Neuronal stem cell (in vitro differentiated cells): ENCODE measurements at regions not wholly inside any gene's neighbourhood (a gene's known extent, or its start where the extent isn't known, plus 50 kb on each side); places are given as distances from the start of the nearest gene placed in this dataset.
"Not testable (repeated sequence)": the region's sequence is repeated elsewhere in the genome, so short reads cannot be mapped to it uniquely, and the experiment has no call there.

ENCODE experiments used
- DNase-seq: peaks from one replicate; pipeline ENCODE4 v3.0.0-alpha.2; 2013; ENCODE audit warnings: low spot score
- H2AFZ ChIP-seq: one replicate; pipeline ENCODE4 v1.6.1; 2013; ENCODE audit warnings: mild to moderate bottlenecking, low read length, inconsistent platforms
- H2AK5ac ChIP-seq: 2 replicates; pipeline ENCODE4 v1.6.1; 2013; ENCODE audit warnings: low read depth, mild to moderate bottlenecking, inconsistent platforms, low read length, moderate library complexity, mixed read lengths
- H2BK120ac ChIP-seq: 2 replicates; pipeline ENCODE4 v1.6.1; 2013; ENCODE audit warnings: low read depth, mild to moderate bottlenecking, inconsistent platforms, low read length, moderate library complexity, mixed read lengths
- H2BK12ac ChIP-seq: one replicate; pipeline ENCODE4 v1.6.1; 2013; ENCODE audit warnings: low read length, inconsistent platforms
- H2BK15ac ChIP-seq: 2 replicates; pipeline ENCODE4 v1.6.1; 2013; ENCODE audit warnings: mild to moderate bottlenecking, low read length, inconsistent platforms, mixed read lengths
- H2BK5ac ChIP-seq: one replicate; pipeline ENCODE4 v1.6.1; 2013; ENCODE audit warnings: inconsistent platforms, mild to moderate bottlenecking, low read length, moderate library complexity
- H3K14ac ChIP-seq: one replicate; pipeline ENCODE4 v1.6.1; 2013; ENCODE audit warnings: low read length, inconsistent platforms
- H3K18ac ChIP-seq: 2 replicates; pipeline ENCODE4 v1.6.1; 2013; ENCODE audit warnings: low read length, inconsistent platforms
- H3K23ac ChIP-seq: 2 replicates; pipeline ENCODE4 v1.6.1; 2013; ENCODE audit warnings: low read depth, mild to moderate bottlenecking, mixed read lengths, low read length, inconsistent platforms; ENCODE audit not compliant: poor library complexity
- H3K27ac ChIP-seq: replicated peaks from 3 replicates; pipeline ENCODE4 v1.5.1; 2013; ENCODE audit warnings: low read length, inconsistent platforms
- H3K27me3 ChIP-seq, 3 experiments: 2 replicates each; pipeline ENCODE4 v1.6.1; 2013; ENCODE audit warnings: low read length in 3 of 3, mild to moderate bottlenecking in 2 of 3, inconsistent platforms in 1 of 3, low read depth in 1 of 3, mixed read lengths in 1 of 3, moderate library complexity in 1 of 3; ENCODE audit not compliant: control insufficient read depth in 3 of 3, insufficient read depth in 3 of 3
- H3K36me3 ChIP-seq, 2 donors: replicated peaks in 1 of 2; 2 replicates each; pipeline ENCODE4 v1.6.1; 2013; ENCODE audit warnings: low read length in 2 of 2; ENCODE audit not compliant: control insufficient read depth in 2 of 2, insufficient read depth in 2 of 2
- H3K4ac ChIP-seq: 2 replicates; pipeline ENCODE4 v1.6.1; 2013; ENCODE audit warnings: inconsistent platforms, mild to moderate bottlenecking, low read length, moderate library complexity
- H3K4me1 ChIP-seq, 2 donors: 1 replicate in 1 of 2; 2 replicates in 1 of 2; pipeline ENCODE4 v1.6.1; 2013; ENCODE audit warnings: low read length in 2 of 2, low read depth in 1 of 2; ENCODE audit not compliant: control insufficient read depth in 2 of 2, insufficient read depth in 1 of 2
- H3K4me2 ChIP-seq: one replicate; pipeline ENCODE4 v1.6.1; 2013; ENCODE audit warnings: mild to moderate bottlenecking, low read length, inconsistent platforms; ENCODE audit not compliant: insufficient read depth, poor library complexity, severe bottlenecking
- H3K4me3 ChIP-seq, 2 donors: 2 replicates each; pipeline ENCODE4 v1.5.1; 2013; ENCODE audit warnings: low read length in 2 of 2, mild to moderate bottlenecking in 2 of 2, inconsistent platforms in 1 of 2, moderate library complexity in 1 of 2
- H3K79me1 ChIP-seq: one replicate; pipeline ENCODE4 v1.6.1; 2013; ENCODE audit warnings: low read depth, mild to moderate bottlenecking, inconsistent platforms, low read length, moderate library complexity
- H3K9ac ChIP-seq: one replicate; pipeline ENCODE4 v1.6.1; 2013; ENCODE audit warnings: mild to moderate bottlenecking, low read depth, low read length, inconsistent platforms; ENCODE audit not compliant: poor library complexity
- H3K9me3 ChIP-seq, 2 donors: replicated peaks in 1 of 2; 2 replicates each; pipeline versions ENCODE3 to v1.6.1; 2013; ENCODE audit warnings: low read length in 2 of 2, mild to moderate bottlenecking in 2 of 2, inconsistent platforms in 1 of 2, low read depth in 1 of 2, mixed read lengths in 1 of 2, moderate library complexity in 1 of 2; ENCODE audit not compliant: control insufficient read depth in 2 of 2, insufficient read depth in 1 of 2
- H4K8ac ChIP-seq: one replicate; pipeline ENCODE4 v1.6.1; 2013; ENCODE audit warnings: low read depth, mild to moderate bottlenecking, inconsistent platforms, low read length, moderate library complexity
- H4K91ac ChIP-seq: one replicate; pipeline ENCODE4 v1.6.1; 2013; ENCODE audit warnings: low read length, low read depth, mild to moderate bottlenecking, inconsistent platforms; ENCODE audit not compliant: poor library complexity
- WGBS, 2 donors: extraction: QIAGEN DNeasy Blood & Tissue Kit; methylation state at CpG; one replicate each; pipeline ENCODE4 v1.1.7; 2013; ENCODE audit warnings: missing lambda C conversion rate in 2 of 2, mixed read lengths in 1 of 2; ENCODE audit not compliant: insufficient read length in 2 of 2, insufficient replicate concordance in 1 of 2; ENCODE audit errors: extremely low coverage in 2 of 2; 5-methylcytosine and 5-hydroxymethylcytosine counted together

DNA sequence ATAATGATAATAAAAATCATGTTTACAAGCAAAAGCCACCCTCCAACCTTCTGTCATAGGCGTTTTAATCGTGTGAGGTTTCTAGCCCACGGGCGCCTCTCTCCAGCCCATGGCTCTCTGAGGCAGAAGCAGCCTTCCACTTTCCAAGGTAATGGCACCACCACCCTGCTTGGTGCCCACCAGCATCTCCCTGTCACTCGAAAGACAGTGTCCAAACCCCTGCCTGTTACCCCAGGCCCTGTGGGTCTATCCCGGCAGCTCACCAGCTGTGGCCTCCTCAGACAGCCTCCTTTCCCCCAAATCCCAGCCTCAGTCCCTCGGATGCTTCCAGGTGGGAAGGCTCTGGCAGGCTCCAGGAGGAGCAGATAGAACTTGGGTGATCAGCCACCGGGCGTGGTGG is 123.8 kb upstream of the LPCAT1 start:
- H2BK5ac ChIP-seq, result no peak overlapping the region
- H3K18ac ChIP-seq, result peak overlapping the region; percentile 57
- H3K36me3 ChIP-seq, result no peaks in the 10 kb centered on the region
- H3K4ac ChIP-seq, result no peak overlapping the region
- H3K4me3 ChIP-seq, result no peak overlapping the region
- H3K27ac ChIP-seq, result no peak overlapping the region
- H3K23ac ChIP-seq, result no peak overlapping the region
- H4K8ac ChIP-seq, result no peak overlapping the region
- peaks cover 5 to 34% (median 31%) of the 10 kb centered on the region in 3 experiments for H3K27me3 ChIP-seq
- H2BK15ac ChIP-seq, result no peak overlapping the region
- no peak overlapping the region for H4K91ac ChIP-seq
- H3K4me1 ChIP-seq, result peaks cover 0 to 3% of the 10 kb centered on the region in 2 donors
- DNase-seq, result no peak
- H2AFZ ChIP-seq, result no peak overlapping the region
- H3K9ac ChIP-seq, result no peak overlapping the region
- no peak overlapping the region for H2AK5ac ChIP-seq
- no peaks in the 10 kb centered on the region for H3K9me3 ChIP-seq
- H3K79me1 ChIP-seq, result no peaks in the 10 kb centered on the region
- no CpG with 5 or more reads among the region's 9 CpGs for WGBS, 2 donors
- H3K14ac ChIP-seq, result no peak overlapping the region
- no peak overlapping the region for H3K4me2 ChIP-seq
- H2BK120ac ChIP-seq, result no peak overlapping the region
- H2BK12ac ChIP-seq, result peak overlapping the region; percentile 41

DNA sequence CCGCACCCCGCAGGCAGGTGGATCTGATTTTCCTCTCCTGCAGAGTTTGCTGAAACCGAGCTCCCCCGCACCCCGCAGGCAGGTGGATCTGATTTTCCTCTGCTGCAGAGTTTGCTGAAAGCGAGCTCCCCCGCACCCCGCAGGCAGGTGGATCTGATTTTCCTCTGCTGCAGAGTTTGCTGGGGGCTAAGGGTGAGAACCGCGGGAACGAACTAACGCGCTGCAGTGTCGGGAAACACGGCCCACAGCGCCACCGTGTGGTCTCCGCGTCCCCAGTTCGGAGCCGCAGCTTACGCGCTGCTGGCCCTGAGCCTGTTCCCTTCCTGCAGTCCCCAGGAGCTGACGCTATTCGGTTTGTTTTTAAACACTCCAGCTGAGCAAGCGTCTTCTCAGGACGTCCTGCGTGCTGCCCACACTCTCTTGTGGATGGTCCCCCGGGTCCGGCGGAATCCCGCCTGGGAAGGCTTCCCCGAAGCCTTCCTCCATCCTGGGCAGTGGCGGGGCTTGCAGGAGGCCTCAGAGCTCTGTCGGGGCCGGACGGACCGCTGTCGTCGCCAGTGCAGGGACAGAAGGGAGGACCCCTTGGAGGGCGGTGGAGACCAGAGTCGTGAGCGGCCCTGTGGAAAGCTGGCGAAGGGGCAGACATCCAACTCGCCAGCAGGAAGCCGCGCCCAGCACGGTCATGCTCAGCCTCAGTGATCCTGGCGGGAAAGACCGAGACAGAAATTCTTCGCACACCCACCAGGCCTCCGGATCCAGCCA is 121.2 kb upstream of the LPCAT1 start:
- Histone ChIP-seq H3K4ac (no peak overlapping the region), H2BK120ac (no peak overlapping the region), H3K23ac (peak overlapping the region; percentile 73), H3K27me3 (peaks cover 5 to 29% (median 23%) of the 10 kb centered on the region in 3 experiments), H2BK5ac (no peak overlapping the region), H3K18ac (peak overlapping the region; percentile 44), H3K9me3 (no peaks in the 10 kb centered on the region), H2AFZ (peak overlapping the region; percentile 90), H2AK5ac (no peak overlapping the region), H2BK15ac (no peak overlapping the region), H3K14ac (peak overlapping the region; percentile 63), H3K9ac (peak overlapping the region; percentile 64), H4K8ac (no peak overlapping the region), H3K36me3 (no peaks in the 10 kb centered on the region), H3K79me1 (no peaks in the 10 kb centered on the region), H3K4me2 (peak overlapping the region; percentile 83), H2BK12ac (no peak overlapping the region), H3K4me3 (peak overlapping the region; percentile 10 to 31), H3K4me1 (peaks cover 0 to 3% of the 10 kb centered on the region in 2 donors), H4K91ac (no peak overlapping the region), H3K27ac (no peak overlapping the region)
- no CpG with 5 or more reads among the region's 52 CpGs for WGBS, 2 donors
- DNase-seq, result peak; percentile 82

DNA sequence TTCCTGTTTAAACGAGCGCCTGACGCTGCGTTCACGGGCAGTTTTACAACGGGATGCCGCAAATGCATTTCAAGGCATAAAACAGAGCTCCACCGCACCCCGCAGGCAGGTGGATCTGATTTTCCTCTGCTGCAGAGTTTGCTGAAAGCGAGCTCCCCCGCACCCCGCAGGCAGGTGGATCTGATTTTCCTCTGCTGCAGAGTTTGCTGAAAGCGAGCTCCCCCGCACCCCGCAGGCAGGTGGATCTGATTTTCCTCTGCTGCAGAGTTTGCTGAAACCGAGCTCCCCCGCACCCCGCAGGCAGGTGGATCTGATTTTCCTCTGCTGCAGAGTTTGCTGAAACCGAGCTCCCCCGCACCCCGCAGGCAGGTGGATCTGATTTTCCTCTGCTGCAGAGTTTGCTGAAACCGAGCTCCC is 120.6 kb upstream of the LPCAT1 start:
- not testable (repeated sequence) for H3K23ac ChIP-seq, H3K9me3 ChIP-seq, H3K4ac ChIP-seq, H2BK12ac ChIP-seq, H3K4me2 ChIP-seq, H3K14ac ChIP-seq, H3K36me3 ChIP-seq, H2AFZ ChIP-seq, H4K91ac ChIP-seq, H3K4me1 ChIP-seq, H2BK5ac ChIP-seq, H2BK120ac ChIP-seq, H2AK5ac ChIP-seq, H3K79me1 ChIP-seq, H2BK15ac ChIP-seq, H4K8ac ChIP-seq, H3K9ac ChIP-seq, H3K27ac ChIP-seq, H3K18ac ChIP-seq, DNase-seq, H3K4me3 ChIP-seq
- no CpG with 5 or more reads among the region's 22 CpGs for WGBS, 2 donors
- peaks cover 5 to 33% (median 23%) of the 10 kb centered on the region in 3 experiments for H3K27me3 ChIP-seq

DNA sequence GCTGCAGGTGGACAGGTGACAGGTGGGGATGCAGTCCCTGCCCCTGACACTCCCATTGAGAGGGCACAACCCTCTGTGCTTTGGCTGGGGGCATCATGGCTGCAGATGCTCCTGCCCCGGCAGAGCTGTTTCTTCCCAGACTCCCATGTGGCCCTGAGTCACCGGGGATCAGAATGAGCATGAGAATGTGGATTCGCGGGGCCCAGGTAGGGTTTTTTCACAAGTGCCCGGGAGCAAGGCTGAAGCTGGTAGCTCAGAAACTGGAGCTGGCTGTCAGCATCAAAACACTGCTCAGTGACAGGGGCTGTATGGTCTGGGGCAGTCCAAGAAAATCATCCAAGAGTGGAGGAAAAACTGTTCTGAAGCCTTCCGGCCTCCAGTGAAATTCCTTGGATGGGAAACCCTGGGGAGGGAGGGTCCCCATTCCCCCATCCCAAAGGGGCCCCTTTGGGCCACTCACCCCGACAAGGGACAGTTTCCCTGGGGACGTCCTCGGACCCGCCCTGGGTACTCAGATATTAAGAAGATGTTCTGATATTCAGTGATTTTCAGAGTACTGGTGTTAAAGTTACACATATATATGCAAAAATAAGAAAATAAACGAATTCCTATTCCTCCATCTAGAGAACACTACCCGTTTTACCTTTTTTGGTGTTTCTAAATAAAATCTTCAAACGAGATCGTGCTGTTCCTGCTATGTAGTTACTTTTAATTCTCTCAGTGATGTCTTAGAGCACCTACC is 120.1 kb upstream of the LPCAT1 start:
- no peak overlapping the region for H2AFZ ChIP-seq
- no peak overlapping the region for H3K4me2 ChIP-seq
- no peak overlapping the region for H3K4me3 ChIP-seq
- WGBS, 2 donors, result no CpG with 5 or more reads among the region's 14 CpGs
- H3K27me3 ChIP-seq, result peaks cover 5 to 36% (median 23%) of the 10 kb centered on the region in 3 experiments
- no peaks in the 10 kb centered on the region for H3K36me3 ChIP-seq
- H3K14ac ChIP-seq, result no peak overlapping the region
- peaks cover 0 to 3% of the 10 kb centered on the region in 2 donors for H3K4me1 ChIP-seq
- no peak overlapping the region for H3K9ac ChIP-seq
- H3K18ac ChIP-seq, result no peak overlapping the region
- H2AK5ac ChIP-seq, result no peak overlapping the region
- no peak overlapping the region for H2BK12ac ChIP-seq
- H4K91ac ChIP-seq, result no peak overlapping the region
- no peaks in the 10 kb centered on the region for H3K9me3 ChIP-seq
- no peak overlapping the region for H2BK5ac ChIP-seq
- H4K8ac ChIP-seq, result no peak overlapping the region
- DNase-seq, result no peak
- H3K27ac ChIP-seq, result no peak overlapping the region
- H3K79me1 ChIP-seq, result no peaks in the 10 kb centered on the region
- no peak overlapping the region for H2BK120ac ChIP-seq
- peak overlapping the region; percentile 43 for H3K23ac ChIP-seq
- H2BK15ac ChIP-seq, result peak overlapping the region; percentile 37
- no peak overlapping the region for H3K4ac ChIP-seq
